H1 (cell line): ENCODE measurements at regions not wholly inside any gene's neighbourhood (a gene's known extent, or its start where the extent isn't known, plus 50 kb on each side); places are given as distances from the start of the nearest gene placed in this dataset.

Experiments used
- CBX8 ChIP-seq: fragments of 300-800, 300-1000 bp; sonication (generic); IDR thresholded peaks from 2 replicates; pipeline ENCODE4 v1.7.1; 2016; ENCODE audit warnings: low read depth, low read length, borderline replicate concordance
- FOSL1 ChIP-seq: IDR thresholded peaks from 2 replicates; pipeline ENCODE4 v1.6.1; 2011; ENCODE audit warnings: mild to moderate bottlenecking, low read depth, low read length, moderate library complexity; ENCODE audit not compliant: insufficient read depth
- RBBP5 ChIP-seq: IDR thresholded peaks from 2 replicates; pipeline ENCODE4 v1.7.1; 2012; ENCODE audit warnings: low read depth, mild to moderate bottlenecking, inconsistent platforms, low read length, moderate library complexity, borderline replicate concordance
- TCF12 ChIP-seq: IDR thresholded peaks from 2 replicates; pipeline ENCODE4 v1.6.1; 2011; ENCODE audit warnings: low read depth, mild to moderate bottlenecking, low read length
- TF ChIP-seq, protein P1 (sequence below): fragments of 300-600 bp; sonication (generic); IDR thresholded peaks from 2 replicates; pipeline ENCODE4 v1.7.1; 2012; ENCODE audit warnings: low read length, moderate library complexity, mild to moderate bottlenecking, inconsistent platforms; ENCODE audit not compliant: insufficient replicate concordance

DNA sequence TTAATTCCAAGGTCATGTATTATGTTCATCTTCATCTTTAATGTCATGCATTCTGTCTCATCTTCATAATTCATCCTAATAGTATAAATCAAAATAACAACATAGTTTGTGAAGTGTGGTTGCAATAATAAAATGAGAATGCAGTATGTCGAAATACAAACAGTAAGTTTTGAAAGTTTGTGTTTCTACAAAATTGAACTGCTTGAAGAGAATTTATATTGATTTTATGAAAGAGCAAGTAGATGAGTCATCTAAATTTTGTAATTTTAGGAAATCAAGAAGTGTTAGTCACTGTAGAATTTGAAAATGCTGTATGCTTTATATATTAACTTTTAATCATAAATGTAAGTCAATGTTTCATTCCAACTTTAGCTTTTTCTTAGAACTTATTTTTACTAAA lies 190.5 kb upstream of the PPP1R3A start (continued):
- TF ChIP-seq TCF12 (no peak), FOSL1 (no peak), CBX8 (no peak), RBBP5 (no peak)
- TF ChIP-seq, protein P1, sequence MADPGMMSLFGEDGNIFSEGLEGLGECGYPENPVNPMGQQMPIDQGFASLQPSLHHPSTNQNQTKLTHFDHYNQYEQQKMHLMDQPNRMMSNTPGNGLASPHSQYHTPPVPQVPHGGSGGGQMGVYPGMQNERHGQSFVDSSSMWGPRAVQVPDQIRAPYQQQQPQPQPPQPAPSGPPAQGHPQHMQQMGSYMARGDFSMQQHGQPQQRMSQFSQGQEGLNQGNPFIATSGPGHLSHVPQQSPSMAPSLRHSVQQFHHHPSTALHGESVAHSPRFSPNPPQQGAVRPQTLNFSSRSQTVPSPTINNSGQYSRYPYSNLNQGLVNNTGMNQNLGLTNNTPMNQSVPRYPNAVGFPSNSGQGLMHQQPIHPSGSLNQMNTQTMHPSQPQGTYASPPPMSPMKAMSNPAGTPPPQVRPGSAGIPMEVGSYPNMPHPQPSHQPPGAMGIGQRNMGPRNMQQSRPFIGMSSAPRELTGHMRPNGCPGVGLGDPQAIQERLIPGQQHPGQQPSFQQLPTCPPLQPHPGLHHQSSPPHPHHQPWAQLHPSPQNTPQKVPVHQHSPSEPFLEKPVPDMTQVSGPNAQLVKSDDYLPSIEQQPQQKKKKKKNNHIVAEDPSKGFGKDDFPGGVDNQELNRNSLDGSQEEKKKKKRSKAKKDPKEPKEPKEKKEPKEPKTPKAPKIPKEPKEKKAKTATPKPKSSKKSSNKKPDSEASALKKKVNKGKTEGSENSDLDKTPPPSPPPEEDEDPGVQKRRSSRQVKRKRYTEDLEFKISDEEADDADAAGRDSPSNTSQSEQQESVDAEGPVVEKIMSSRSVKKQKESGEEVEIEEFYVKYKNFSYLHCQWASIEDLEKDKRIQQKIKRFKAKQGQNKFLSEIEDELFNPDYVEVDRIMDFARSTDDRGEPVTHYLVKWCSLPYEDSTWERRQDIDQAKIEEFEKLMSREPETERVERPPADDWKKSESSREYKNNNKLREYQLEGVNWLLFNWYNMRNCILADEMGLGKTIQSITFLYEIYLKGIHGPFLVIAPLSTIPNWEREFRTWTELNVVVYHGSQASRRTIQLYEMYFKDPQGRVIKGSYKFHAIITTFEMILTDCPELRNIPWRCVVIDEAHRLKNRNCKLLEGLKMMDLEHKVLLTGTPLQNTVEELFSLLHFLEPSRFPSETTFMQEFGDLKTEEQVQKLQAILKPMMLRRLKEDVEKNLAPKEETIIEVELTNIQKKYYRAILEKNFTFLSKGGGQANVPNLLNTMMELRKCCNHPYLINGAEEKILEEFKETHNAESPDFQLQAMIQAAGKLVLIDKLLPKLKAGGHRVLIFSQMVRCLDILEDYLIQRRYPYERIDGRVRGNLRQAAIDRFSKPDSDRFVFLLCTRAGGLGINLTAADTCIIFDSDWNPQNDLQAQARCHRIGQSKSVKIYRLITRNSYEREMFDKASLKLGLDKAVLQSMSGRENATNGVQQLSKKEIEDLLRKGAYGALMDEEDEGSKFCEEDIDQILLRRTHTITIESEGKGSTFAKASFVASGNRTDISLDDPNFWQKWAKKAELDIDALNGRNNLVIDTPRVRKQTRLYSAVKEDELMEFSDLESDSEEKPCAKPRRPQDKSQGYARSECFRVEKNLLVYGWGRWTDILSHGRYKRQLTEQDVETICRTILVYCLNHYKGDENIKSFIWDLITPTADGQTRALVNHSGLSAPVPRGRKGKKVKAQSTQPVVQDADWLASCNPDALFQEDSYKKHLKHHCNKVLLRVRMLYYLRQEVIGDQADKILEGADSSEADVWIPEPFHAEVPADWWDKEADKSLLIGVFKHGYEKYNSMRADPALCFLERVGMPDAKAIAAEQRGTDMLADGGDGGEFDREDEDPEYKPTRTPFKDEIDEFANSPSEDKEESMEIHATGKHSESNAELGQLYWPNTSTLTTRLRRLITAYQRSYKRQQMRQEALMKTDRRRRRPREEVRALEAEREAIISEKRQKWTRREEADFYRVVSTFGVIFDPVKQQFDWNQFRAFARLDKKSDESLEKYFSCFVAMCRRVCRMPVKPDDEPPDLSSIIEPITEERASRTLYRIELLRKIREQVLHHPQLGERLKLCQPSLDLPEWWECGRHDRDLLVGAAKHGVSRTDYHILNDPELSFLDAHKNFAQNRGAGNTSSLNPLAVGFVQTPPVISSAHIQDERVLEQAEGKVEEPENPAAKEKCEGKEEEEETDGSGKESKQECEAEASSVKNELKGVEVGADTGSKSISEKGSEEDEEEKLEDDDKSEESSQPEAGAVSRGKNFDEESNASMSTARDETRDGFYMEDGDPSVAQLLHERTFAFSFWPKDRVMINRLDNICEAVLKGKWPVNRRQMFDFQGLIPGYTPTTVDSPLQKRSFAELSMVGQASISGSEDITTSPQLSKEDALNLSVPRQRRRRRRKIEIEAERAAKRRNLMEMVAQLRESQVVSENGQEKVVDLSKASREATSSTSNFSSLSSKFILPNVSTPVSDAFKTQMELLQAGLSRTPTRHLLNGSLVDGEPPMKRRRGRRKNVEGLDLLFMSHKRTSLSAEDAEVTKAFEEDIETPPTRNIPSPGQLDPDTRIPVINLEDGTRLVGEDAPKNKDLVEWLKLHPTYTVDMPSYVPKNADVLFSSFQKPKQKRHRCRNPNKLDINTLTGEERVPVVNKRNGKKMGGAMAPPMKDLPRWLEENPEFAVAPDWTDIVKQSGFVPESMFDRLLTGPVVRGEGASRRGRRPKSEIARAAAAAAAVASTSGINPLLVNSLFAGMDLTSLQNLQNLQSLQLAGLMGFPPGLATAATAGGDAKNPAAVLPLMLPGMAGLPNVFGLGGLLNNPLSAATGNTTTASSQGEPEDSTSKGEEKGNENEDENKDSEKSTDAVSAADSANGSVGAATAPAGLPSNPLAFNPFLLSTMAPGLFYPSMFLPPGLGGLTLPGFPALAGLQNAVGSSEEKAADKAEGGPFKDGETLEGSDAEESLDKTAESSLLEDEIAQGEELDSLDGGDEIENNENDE: no peak
